ENCODE measurements at regions not wholly inside any gene's neighbourhood (a gene's known extent, or its start where the extent isn't known, plus 50 kb on each side); places are given as distances from the start of the nearest gene placed in this dataset.
"Not testable (repeated sequence)": the region's sequence is repeated elsewhere in the genome, so short reads cannot be mapped to it uniquely, and the experiment has no call there.

DNA sequence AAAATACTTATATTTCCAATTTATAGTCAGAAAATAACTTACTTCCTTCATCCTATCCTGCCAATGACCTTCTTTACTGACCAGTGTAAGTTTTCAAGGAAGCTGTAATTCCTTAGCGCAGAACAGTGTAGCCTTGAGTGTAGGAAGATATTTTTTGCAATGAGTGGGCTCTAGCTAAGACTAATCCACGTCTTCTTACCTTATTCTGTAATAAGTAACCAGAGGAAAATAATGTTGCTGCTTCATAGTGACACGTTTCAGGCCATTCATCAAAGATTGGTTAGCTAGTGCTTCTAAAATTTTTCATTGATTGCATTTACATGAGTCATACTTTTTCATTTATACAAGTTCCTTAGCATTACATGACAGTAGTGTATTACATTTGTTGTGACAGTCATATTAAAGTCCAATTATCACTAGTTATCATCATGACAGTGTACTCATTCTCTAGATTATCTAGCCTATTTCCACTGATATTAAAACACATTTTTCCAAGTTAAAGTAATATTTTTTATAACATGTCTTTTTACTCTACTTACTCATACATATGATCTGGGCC, 403.8 kb upstream of the EPHA3 start:
- no peak for FAIRE-seq

DNA sequence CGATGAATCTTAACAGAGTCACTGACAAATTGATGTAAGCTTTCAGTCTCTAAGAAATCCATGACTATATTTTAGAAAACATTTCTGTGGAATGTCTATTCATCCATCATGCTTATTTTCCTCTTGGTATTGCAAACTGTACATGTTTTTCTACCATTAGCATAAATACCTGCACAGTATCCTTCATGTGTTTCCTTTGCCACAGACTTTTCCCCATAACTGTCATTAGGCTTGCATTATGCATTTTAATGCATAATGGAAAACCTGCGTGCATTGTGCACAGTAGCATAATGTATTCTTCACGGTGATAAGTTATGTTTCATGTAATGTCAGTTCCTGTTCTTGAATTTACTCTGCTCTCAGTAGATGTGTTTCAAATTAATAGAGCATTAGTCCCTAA, 403.1 kb upstream of the EPHA3 start:
- no peak for FAIRE-seq

DNA sequence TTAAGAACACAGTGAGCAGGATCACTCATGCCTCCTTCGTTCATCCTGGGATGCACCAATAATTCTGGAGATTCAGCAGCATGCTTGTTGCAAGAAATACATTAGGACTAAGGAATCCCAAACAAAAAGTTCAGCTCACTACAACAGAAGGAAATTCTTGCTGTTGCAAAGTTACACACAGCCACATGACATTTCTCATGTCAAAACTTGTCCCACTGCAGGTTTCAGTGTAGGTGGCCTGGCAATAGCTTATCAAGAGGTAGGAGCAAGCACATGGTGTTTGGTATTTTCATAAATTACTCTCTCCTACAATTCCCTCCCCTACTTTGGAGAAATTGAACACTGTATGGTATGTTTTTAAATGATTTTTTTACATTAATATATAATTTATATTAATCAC, 399.6 kb upstream of the EPHA3 start:
- no peak for FAIRE-seq

DNA sequence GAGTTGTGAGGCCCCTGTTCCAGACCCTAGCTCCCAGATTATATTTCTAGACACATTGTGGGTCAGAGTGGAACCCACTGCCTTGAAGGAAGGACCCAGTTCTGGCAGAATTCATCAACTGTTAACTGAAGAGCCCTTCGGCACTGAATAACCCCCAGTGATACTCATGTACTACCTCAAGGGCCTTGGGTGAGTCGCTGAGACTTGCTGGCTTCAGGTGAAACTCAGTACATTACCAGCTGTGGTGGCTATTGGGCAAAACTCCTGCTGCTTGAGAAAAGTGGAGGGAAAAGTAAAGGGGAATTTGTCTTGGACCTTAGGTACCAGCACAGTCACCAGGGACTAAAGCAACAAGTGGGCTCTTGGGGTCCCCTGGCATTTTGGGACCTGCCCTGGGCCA, 394.9 kb upstream of the EPHA3 start:
- no peak for FAIRE-seq

DNA sequence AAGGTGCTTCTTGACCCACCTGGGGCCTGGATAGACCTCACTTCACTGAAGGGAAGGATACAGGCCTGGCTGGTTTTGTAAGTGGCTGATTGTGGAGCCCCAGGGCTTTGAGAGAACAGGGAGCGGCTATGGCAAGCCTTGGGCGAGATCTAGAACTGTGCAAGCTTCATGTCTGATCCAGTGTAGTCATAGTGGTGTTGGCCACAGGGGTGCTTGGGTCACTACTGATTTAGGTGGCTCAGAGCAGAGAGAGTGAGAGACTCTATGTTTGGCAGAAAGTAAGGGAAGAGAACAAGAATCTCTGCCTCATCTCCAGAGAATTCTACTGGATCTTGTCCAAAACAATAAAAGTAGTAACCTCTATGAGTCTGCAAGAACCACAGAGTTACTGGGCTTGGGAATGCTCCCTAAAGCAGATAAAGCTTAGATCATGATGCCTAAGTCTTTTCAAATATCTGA, 394.2 kb upstream of the EPHA3 start:
- FAIRE-seq: no peak

DNA sequence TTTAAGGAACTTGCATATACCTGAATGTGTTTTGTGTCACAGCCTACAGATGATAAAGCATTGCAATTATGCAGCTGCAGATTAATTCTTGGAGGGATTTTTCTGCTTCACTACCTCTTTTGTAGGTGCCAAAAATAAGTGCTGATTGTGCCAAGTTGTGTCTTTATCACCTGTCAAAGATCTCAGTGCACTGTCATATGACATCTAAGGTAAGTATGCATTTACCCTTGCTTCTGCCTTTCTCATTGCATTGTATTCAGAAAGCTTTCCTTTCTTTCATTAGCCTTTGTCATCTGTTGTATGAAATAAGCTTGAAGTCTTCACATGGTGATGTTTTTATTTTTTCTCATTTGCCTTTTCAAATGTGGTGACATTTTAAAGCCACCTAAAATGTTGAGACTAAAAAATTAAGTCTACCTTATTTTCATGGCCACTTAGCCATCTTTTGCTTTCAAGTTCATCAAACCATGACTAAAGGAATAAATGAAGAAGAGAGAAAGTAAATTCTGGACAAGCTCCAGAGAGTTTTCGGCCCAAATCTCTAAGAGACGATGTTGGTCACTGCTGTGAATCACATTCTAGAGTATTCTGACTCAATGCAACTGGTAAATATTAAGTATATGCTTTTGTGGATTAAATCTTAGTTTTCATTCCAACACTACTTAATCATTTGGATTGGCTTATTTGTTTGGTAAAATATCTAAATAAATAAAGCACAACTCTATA, 381.8 kb upstream of the EPHA3 start:
- FAIRE-seq: no peak

DNA sequence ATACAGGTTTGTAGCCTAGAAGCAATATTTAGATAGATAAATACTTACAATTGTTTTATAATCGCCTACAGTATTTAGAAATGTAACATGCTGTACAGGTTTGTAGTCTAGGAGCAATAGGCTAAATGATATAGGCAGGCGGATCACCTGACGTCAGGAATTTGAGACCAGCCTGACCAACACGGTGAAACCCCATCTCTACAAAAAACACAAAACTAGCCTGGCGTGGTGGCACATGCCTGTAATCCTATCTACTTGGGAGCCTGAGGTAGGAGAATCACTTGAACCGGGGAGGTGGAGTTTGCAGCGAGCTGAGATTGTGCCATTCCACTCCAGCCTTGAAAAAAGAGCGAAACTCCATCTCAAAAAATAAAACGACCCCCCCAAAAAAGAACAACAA, 375.2 kb upstream of the EPHA3 start:
- no peak for FAIRE-seq

DNA sequence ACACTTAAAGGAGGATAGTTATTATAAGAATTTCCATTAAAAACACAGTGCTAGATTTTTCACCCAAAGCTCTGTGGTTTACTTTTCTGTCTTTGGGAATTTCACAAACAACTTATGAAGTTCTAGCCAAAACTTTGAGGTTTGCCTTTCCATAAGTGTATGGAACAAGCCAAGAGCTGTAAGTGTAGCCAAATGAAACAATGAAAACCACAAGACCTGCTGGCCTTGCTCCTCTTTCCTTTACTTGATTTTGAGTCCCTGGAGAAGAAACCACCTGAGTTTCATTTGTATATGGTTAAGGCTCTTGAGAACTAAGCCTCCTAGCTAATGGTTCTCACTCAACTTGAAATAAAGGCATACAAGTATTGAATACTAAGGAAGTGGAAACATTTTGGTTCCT, 365.3 kb upstream of the EPHA3 start:
- FAIRE-seq: no peak

DNA sequence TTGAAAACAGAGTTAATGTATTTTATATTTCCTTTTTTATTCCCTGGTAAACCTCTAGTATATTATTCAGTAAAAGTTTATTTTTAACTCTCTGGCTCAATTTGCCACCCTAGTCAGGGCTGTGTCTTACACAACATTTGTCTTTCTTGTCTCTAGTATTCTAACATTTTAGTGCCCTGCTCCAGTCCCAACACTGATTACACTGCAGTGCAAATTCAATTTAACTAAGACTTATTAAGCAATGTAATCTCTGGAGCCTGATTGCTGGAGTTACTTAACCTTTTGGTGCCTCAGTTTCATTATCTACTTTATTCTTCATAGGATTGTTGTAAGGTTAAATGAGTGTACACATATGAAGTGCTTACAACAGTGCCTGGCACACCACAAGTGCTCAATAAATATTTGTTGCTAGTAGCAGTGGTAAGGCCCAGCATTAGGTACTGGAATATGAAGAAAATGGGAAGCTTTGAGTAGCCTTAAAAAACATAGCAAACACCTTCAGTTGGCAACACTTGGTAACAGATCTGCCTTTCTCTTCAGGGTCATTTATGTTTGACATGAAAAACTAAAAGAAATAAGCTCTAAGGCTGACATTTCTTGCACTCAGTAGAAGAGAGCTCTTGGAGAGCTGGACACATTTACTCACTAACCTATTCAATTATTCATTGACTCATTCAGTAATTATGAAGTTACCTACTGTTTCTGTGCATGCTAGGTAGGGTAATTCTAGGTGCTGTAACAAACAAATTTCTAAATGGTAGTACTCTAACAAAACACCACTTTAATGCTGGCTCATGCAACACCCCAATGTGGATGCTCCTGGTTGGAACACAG, 364.5 kb upstream of the EPHA3 start:
- no peak for FAIRE-seq

DNA sequence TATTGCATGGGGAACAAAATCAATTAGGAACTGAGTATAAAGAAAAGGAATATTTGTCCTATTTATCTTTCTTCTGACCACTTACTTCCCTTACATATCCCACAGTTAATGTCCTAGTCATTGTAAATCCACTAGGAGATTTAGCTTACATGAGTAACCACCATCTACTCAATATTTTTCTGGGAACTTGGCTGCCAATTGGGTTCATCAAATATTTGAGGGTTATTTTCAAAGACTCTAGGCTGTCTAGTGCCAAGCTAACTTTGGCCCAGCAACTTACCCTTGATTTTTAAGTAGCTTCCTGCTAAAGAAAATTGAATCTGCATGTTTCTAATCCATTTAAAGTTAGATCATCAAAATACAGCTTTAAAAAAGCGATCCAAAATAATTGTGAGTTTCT, 362.5 kb upstream of the EPHA3 start:
- FAIRE-seq: no peak

DNA sequence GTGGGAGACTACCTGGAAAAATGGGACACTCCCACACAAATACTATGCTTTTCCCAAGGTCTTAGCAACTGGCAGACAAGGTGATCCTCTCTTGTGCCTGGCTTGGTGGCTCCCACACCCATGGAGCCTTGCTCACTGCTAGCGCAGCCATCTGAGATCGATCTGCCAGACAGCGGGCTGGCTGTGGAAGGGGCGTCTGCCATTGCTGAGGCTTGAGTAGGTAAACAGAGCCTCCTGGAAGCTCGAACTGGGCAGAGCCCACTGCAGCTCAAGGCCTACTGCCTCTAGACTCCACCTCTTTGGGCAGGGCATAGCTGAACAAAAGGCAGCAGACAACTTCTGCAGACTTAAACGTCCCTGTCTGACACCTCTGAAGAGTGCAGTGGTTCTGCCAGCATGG, 360.3 kb upstream of the EPHA3 start:
- FAIRE-seq: not testable (repeated sequence)

DNA sequence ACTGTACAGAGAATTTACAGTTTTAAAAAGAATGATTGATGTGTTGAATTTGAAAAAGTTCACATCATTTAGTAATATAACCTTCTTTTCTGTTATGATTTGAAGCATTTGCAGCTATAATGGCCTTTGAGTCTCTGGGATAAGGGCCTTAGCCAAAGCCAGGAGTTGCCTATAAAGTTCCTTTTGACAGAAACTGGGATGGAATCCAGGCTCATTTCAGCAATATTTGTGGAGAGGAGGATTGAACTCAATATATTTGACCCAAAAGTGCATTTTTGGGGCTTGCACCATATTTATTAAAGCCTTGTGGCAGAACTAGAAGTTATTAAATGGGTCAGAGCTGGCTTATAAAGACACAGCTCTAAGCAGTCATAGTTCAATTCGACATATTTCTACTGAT, 348.7 kb upstream of the EPHA3 start:
- no peak for FAIRE-seq

DNA sequence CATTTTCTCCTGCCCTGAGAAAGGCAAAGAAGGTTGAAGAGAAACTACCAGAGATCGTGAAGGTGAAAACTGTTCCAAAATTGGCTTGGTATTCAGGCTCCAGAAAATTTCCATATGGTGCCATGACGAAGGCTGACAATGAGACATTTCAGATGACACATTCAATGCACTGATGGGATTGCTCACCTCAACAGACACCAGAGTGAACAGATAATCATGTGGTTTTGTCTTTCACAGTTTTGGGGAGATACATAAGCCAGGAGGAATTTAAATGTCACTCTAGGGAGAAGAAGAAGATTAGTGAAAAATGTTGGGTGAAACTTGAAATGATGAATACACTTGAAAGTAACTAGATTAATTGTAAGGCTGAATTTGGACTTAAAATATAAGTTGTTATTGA, 339.7 kb upstream of the EPHA3 start:
- no peak for FAIRE-seq

DNA sequence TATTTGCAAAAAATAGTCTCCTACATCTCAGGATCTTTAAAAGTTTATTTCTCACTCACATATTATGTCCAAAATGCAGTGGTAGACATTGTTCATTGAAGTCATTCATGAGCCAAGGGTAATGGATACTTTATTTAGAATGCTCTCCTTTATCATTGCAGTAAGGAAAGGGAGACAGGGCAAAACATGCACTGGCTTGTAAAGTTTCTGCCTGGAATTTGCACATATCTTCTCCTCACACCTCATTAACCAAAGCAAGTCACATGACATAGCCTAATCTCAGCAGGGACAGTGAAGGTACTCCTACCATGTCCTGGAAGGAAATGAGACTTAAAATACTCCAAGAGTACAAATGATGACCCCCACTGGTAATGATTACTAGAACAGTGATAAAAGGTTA, 333.7 kb upstream of the EPHA3 start:
- no peak for FAIRE-seq

DNA sequence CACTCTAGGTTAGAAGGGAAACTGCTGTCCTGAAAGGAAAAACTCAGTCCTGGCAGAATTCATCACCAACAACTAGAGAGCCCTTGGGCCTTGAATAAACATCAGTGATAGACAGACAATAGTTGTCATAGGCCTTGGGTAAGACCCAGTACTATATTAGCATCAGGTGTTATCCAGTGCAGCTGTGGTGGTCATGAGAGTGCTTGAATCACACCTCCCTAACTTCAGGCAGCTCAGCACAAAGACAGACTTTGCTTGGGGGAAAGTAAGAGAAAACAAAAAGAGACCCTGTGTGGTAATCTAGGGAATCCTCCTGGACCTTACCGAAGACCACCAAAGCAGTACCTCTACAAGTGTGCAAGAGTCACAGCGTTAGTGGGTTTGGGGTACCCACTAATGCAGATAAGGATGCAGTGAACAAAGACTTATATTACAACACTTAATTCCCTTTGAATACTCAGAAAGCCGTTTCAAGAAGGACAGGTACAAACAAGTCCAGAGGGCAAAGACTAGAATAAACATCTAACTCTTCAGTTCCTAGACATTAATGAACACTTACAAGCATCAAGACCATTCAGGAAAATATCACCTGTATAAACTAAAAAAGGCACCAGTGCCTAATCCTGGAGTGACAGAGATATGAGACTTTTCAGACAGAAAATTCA, 332.3 kb upstream of the EPHA3 start:
- no peak for FAIRE-seq

DNA sequence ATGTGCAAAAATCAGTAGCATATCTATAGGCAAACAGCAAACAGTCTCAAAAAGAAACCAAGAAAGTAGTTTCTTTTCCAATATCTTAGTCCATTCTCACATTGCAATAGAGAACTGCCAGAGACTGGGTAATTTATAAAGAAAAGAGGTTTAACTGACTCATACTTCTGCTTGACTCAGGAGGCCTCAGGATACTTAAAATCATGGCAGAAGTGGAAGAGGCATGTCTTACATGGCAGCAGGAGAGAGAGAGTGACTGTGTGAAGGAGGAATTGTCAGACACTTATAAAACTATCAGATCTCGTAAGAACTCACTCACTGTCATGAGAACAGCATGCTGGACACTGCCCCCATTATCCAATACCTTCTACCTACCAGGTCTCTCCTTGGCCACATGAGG, 327.9 kb upstream of the EPHA3 start:
- no peak for FAIRE-seq

DNA sequence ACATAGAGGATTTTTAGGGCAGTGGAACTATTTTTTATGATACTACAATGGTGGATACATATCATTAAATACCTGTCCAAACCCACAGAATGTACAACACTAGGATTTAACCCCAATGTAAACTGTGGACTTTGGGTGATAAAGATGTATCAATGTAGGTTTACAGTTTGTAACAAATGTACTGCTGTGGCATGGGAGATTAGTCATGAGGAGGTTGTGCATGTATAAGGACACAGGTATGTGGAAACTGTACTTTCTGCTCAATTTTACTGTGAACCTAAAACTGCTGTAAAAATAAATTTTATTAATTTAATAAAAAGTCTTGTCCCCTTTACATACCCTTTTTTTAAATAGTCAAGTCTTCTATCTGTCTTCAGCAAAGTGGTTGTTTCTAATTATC, 322.5 kb upstream of the EPHA3 start:
- no peak for FAIRE-seq

DNA sequence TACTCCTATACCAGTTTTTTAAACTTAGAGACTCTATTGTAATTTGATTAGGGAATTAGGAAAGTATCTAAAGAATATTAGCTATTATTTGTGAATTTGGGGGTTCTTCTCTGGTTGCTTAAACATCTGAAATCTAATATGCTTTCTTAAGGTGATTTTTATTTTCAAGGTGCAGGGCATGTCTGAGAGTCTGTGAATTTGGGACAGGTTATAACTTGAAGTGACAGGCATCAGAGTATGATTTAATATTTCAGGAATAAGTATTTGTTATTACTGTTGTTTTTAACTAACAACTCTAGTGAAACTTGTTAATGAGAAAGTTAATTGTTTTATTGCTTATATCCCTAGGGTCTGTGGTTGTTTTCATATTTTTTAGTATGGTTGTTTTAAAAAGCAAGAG, 321.6 kb upstream of the EPHA3 start:
- FAIRE-seq: no peak

DNA sequence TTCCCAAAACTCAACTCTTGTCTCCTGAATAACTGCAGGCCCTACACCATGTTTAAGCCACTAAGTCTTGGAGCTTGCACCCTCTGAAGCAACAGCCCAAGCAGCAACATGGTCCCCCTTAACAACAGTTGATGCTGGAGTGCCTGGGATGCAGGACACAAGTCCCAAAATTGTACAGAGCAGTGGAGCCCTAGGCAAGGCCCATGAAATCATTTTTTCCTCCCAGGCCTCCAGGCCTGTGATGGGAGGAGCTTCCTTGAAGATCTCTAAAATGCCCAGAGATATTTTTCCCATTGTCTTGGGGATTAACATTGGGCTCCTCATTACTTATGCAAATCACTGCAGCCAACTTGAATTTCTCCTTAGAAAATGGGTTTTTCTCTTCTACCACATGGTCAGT, 311.9 kb upstream of the EPHA3 start:
- FAIRE-seq: no peak

DNA sequence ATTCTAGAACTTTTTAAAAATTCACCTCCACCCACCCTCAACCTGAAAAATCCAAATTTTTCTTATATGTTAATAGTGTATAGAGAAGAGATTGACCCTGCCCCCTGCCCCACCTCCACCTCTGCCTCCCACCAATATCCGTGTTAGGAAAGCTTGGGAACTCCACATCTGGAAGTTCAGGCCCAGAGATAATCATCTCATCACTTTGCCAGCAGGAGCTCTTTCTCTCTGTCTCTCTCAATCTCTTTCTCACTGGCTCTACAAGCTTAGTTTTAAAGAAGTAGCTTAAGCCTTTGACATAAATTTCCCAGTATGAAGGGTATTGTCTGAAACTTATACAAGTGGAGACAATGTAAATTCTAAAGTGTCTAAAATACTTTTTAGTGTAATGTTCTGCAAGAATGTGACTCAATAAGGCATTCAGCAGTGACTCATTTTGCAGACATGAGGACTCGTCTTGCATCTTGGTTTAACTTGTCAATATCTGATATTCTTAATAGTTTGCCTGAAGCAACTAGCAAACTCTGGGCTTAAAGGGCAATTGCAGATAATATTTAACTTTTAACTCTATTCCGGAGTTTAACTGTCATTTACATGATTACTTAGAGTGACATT, 299.8 kb upstream of the EPHA3 start:
- FAIRE-seq: no peak

DNA sequence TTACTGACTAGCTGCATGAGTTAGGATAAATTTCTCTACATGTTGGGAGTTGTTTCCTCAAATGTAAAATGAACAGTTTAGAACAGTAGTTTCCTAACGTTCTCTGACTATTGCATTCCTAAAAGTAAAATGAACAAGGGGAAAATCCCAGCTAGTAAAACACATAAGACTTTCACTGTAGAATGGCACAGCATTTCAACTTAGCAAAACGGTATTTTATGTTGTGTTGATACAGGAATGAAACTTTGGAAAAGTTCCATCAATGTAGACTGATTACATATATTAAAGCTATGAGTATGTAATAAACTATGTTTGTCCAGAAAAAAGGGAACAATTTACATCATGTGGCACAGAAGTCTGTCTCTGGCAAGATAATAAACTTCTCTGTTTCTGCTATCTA, 297.4 kb upstream of the EPHA3 start:
- no peak for FAIRE-seq

DNA sequence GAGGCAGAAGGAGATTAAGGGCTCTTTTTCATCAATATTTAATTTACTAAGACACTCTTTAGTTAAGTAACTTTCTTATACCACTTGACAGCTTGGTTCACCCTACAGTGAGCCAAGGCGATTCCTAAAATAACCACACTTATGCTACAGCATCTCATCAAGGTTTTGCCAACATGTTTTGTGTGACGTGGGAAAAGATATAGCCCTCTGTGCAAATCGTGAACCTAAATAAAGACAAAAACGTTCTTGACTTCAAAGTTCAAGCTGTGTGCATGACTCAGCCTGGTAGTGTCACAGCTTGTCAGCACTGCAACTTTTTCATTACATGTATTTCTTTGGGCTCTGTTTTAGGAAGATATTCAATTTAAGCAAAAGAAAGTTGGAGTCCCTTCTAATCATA, 297.0 kb upstream of the EPHA3 start:
- FAIRE-seq: no peak

DNA sequence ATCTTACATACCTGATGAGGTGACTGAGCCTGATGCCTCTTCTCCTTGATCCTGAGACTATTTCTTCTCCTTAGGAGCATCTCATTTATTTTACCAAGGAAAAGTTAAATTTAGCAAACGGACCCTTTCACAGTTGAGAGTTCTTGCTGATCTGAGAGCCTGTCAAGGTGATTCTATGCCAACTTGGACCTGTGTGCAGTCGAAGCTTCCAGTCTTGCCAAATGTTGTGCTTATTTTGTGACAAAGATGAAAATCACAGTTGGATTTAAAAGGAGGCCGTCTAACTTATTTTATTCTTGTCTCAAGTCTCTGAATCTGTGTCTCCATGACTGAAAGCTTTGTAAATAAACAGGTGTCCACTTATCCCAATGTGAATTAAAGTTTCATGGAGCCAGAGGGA, 296.3 kb upstream of the EPHA3 start:
- FAIRE-seq: no peak

Data from islet of Langerhans (tissue), 1 donor.